Gastrocnemius medialis (tissue), 4 donors: ENCODE measurements at regions not wholly inside any gene's neighbourhood (a gene's known extent, or its start where the extent isn't known, plus 50 kb on each side); places are given as distances from the start of the nearest gene placed in this dataset.

Source experiments
- POLR2A ChIP-seq, 2 donors: fragments of 450-650 bp; IDR thresholded peaks; one replicate each; pipeline ENCODE4 v1.6.1; 2017; ENCODE audit warnings: antibody characterized with exemption in 2 of 2, mild to moderate bottlenecking in 2 of 2, moderate library complexity in 2 of 2
- TF ChIP-seq, protein P1 (sequence below), 5 experiments: fragments of 450-650 bp in 3 of 5; fragments of 200-600 bp in 2 of 5; sonication (generic) in 2 of 5; IDR thresholded peaks in 4 of 5; conservative IDR thresholded peaks in 1 of 5; 1 replicate in 4 of 5; 2 replicates in 1 of 5; pipeline ENCODE4 v1.5.1; 2016 to 2019; ENCODE audit warnings: antibody characterized with exemption in 5 of 5, mild to moderate bottlenecking in 3 of 5, moderate library complexity in 3 of 5

GRCh38 chr17:77310336-77310735, 169.6 kb downstream of the SEC14L1 start:
- no peak for TF ChIP-seq POLR2A (IDR thresholded peaks at IDR 0.05)
- TF ChIP-seq, protein P1, sequence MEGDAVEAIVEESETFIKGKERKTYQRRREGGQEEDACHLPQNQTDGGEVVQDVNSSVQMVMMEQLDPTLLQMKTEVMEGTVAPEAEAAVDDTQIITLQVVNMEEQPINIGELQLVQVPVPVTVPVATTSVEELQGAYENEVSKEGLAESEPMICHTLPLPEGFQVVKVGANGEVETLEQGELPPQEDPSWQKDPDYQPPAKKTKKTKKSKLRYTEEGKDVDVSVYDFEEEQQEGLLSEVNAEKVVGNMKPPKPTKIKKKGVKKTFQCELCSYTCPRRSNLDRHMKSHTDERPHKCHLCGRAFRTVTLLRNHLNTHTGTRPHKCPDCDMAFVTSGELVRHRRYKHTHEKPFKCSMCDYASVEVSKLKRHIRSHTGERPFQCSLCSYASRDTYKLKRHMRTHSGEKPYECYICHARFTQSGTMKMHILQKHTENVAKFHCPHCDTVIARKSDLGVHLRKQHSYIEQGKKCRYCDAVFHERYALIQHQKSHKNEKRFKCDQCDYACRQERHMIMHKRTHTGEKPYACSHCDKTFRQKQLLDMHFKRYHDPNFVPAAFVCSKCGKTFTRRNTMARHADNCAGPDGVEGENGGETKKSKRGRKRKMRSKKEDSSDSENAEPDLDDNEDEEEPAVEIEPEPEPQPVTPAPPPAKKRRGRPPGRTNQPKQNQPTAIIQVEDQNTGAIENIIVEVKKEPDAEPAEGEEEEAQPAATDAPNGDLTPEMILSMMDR (IDR thresholded peaks at IDR 0.05 in 4 of 5, conservative IDR thresholded peaks at IDR 0.05 in 1 of 5) = no peak
